Fibroblast of lung (primary cell): ENCODE measurements at regions not wholly inside any gene's neighbourhood (a gene's known extent, or its start where the extent isn't known, plus 50 kb on each side); places are given as distances from the start of the nearest gene placed in this dataset.

Experiments used
- DNase-seq, 2 donors: peaks; one replicate each; pipeline versions ENCODE4 v3.0.0 to v3.0.0-alpha.2; 2010; ENCODE audit warnings: low read depth in 2 of 2
- H2AFZ ChIP-seq: 2 replicates; pipeline ENCODE4 v1.5.1; 2012; ENCODE audit warnings: low read length, control low read depth, inconsistent platforms
- H3K27ac ChIP-seq: 2 replicates; pipeline ENCODE4 v1.5.1; 2011; ENCODE audit warnings: low read length, control low read depth; ENCODE audit not compliant: insufficient read depth
- H3K27me3 ChIP-seq: 2 replicates; pipeline ENCODE4 v1.5.1; 2011; ENCODE audit warnings: mild to moderate bottlenecking, low read length; ENCODE audit not compliant: control insufficient read depth, insufficient read depth
- H3K36me3 ChIP-seq: 2 replicates; pipeline ENCODE4 v1.5.1; 2011; ENCODE audit warnings: low read length; ENCODE audit not compliant: control insufficient read depth, insufficient read depth
- H3K4me1 ChIP-seq: 2 replicates; pipeline ENCODE4 v1.5.1; 2011; ENCODE audit warnings: low read length; ENCODE audit not compliant: control insufficient read depth, insufficient read depth; ENCODE audit errors: extremely low read depth
- H3K4me2 ChIP-seq: 2 replicates; pipeline ENCODE4 v1.5.1; 2011; ENCODE audit warnings: low read length, control low read depth; ENCODE audit not compliant: insufficient read depth; ENCODE audit errors: extremely low read depth
- H3K4me3 ChIP-seq, 4 experiments: fragments of 200-600 bp in 1 of 4; sonication (generic) in 1 of 4; replicated peaks in 1 of 4; 2 replicates each; pipeline ENCODE4 v1.5.1; 2011 to 2016; ENCODE audit warnings: low read length in 4 of 4, low read depth in 3 of 4, mild to moderate bottlenecking in 3 of 4, control low read depth in 2 of 4, inconsistent platforms in 1 of 4, mixed read lengths in 1 of 4; ENCODE audit not compliant: insufficient read depth in 1 of 4; ENCODE audit errors: control extremely low read depth in 1 of 4
- H3K79me2 ChIP-seq: 2 replicates; pipeline ENCODE4 v1.5.1; 2012; ENCODE audit warnings: mild to moderate bottlenecking, low read length, inconsistent platforms; ENCODE audit not compliant: control insufficient read depth, insufficient read depth
- H3K9ac ChIP-seq: 2 replicates; pipeline ENCODE4 v1.5.1; 2011; ENCODE audit warnings: mild to moderate bottlenecking, low read length, control low read depth; ENCODE audit not compliant: insufficient read depth
- H3K9me3 ChIP-seq: 2 replicates; pipeline ENCODE4 v1.5.1; 2012; ENCODE audit warnings: low read depth, low read length; ENCODE audit not compliant: control insufficient read depth, insufficient read depth
- H4K20me1 ChIP-seq: 2 replicates; pipeline ENCODE4 v1.5.1; 2011; ENCODE audit warnings: low read length; ENCODE audit not compliant: control insufficient read depth, insufficient read depth; ENCODE audit errors: extremely low read depth
- CTCF ChIP-seq, 2 donors: IDR thresholded peaks in 1 of 2; conservative IDR thresholded peaks in 1 of 2; 1 replicate in 1 of 2; 2 replicates in 1 of 2; pipeline ENCODE4 v1.5.1; 2011 to 2012; ENCODE audit warnings: low read length in 2 of 2, control low read depth in 1 of 2, inconsistent platforms in 1 of 2, low read depth in 1 of 2, mild to moderate bottlenecking in 1 of 2
- EZH2 ChIP-seq: IDR thresholded peaks from 2 replicates; pipeline ENCODE4 v1.5.1; 2012; ENCODE audit warnings: low read length, control low read depth, mild to moderate bottlenecking; ENCODE audit errors: missing control alignments

GRCh38 chr5:9716838-9717281, 86.7 kb upstream of the TAS2R1 start:
- Histone ChIP-seq H3K27me3 (no peaks in the 10 kb centered on the region), H3K4me2 (peak overlapping the region; percentile 44), H4K20me1 (no peaks in the 10 kb centered on the region), H3K4me1 (peaks cover 30% of the 10 kb centered on the region), H3K27ac (peak overlapping the region; percentile 73), H3K9ac (no peak overlapping the region), H3K36me3 (no peaks in the 10 kb centered on the region), H3K9me3 (no peaks in the 10 kb centered on the region), H3K79me2 (no peaks in the 10 kb centered on the region), H3K4me3 (peak overlapping the region in 1 of 4 experiments; percentile 3), H2AFZ (peak overlapping the region; percentile 11)
- peak; percentile 43 to 87 for DNase-seq
- TF ChIP-seq EZH2 = no peak

- Histone ChIP-seq H4K20me1 (no peaks in the 10 kb centered on the region), H3K36me3 (no peaks in the 10 kb centered on the region), H3K79me2 (no peaks in the 10 kb centered on the region), H3K9me3 (no peaks in the 10 kb centered on the region), H3K9ac (no peak overlapping the region), H3K4me2 (peak overlapping the region; percentile 69), H3K4me1 (peaks cover 30% of the 10 kb centered on the region), H3K27me3 (no peaks in the 10 kb centered on the region), H3K27ac (peak overlapping the region; percentile 73), H2AFZ (peak overlapping the region; percentile 64), H3K4me3 (no peak overlapping the region)
- TF ChIP-seq EZH2 (no peak), CTCF (conservative IDR thresholded peaks at IDR 0.05 in 1 of 2, IDR thresholded peaks at IDR 0.05 in 1 of 2; ENCODE audit: low read depth in 1 of 2, low read length in 2 of 2) (no peak)
- DNase-seq = peak; percentile 40 to 72
These were observed 85.8 kb upstream of the TAS2R1 start for GRCh38 chr5:9715891-9716335.

- H3K36me3 ChIP-seq = no peaks in the 10 kb centered on the region
- no peak for TF ChIP-seq EZH2
- no peak for TF ChIP-seq CTCF (conservative IDR thresholded peaks at IDR 0.05 in 1 of 2, IDR thresholded peaks at IDR 0.05 in 1 of 2; ENCODE audit: low read depth in 1 of 2, low read length in 2 of 2)
- H3K27ac ChIP-seq = peak overlapping the region; percentile 69
- H2AFZ ChIP-seq = no peak overlapping the region
- no peaks in the 10 kb centered on the region for H3K27me3 ChIP-seq
- no peaks in the 10 kb centered on the region for H3K79me2 ChIP-seq
- no peaks in the 10 kb centered on the region for H3K9me3 ChIP-seq
- no peak overlapping the region for H3K9ac ChIP-seq
- DNase-seq = peak in 1 of 2 donors; percentile 12
- no peaks in the 10 kb centered on the region for H4K20me1 ChIP-seq
- H3K4me1 ChIP-seq = peaks cover 30% of the 10 kb centered on the region
- no peak overlapping the region for H3K4me3 ChIP-seq
- H3K4me2 ChIP-seq = no peak overlapping the region
These were observed 83.9 kb upstream of the TAS2R1 start for GRCh38 chr5:9713959-9714586.
